ENCODE measurements at regions not wholly inside any gene's neighbourhood (a gene's known extent, or its start where the extent isn't known, plus 50 kb on each side); places are given as distances from the start of the nearest gene placed in this dataset.

GRCh38 chr2:41910126-41910525, 137.7 kb upstream of the PKDCC start:
- TF ChIP-seq, protein P1, sequence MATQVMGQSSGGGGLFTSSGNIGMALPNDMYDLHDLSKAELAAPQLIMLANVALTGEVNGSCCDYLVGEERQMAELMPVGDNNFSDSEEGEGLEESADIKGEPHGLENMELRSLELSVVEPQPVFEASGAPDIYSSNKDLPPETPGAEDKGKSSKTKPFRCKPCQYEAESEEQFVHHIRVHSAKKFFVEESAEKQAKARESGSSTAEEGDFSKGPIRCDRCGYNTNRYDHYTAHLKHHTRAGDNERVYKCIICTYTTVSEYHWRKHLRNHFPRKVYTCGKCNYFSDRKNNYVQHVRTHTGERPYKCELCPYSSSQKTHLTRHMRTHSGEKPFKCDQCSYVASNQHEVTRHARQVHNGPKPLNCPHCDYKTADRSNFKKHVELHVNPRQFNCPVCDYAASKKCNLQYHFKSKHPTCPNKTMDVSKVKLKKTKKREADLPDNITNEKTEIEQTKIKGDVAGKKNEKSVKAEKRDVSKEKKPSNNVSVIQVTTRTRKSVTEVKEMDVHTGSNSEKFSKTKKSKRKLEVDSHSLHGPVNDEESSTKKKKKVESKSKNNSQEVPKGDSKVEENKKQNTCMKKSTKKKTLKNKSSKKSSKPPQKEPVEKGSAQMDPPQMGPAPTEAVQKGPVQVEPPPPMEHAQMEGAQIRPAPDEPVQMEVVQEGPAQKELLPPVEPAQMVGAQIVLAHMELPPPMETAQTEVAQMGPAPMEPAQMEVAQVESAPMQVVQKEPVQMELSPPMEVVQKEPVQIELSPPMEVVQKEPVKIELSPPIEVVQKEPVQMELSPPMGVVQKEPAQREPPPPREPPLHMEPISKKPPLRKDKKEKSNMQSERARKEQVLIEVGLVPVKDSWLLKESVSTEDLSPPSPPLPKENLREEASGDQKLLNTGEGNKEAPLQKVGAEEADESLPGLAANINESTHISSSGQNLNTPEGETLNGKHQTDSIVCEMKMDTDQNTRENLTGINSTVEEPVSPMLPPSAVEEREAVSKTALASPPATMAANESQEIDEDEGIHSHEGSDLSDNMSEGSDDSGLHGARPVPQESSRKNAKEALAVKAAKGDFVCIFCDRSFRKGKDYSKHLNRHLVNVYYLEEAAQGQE (IDR thresholded peaks at IDR 0.05; ENCODE audit: insufficient replicate concordance, low read depth), result no peak
- peaks cover 1% of the 10 kb centered on the region for H3K27me3 ChIP-seq (ENCODE audit: insufficient read depth, poor library complexity, severe bottlenecking)
- H3K27ac ChIP-seq (replicated peaks), result no peak overlapping the region
- DNase-seq (ENCODE audit: low read depth in 1 of 2, low spot score in 1 of 2), result no peak
- H3K4me3 ChIP-seq (replicated peaks; ENCODE audit: insufficient read depth, low read length), result no peak overlapping the region

DNA sequence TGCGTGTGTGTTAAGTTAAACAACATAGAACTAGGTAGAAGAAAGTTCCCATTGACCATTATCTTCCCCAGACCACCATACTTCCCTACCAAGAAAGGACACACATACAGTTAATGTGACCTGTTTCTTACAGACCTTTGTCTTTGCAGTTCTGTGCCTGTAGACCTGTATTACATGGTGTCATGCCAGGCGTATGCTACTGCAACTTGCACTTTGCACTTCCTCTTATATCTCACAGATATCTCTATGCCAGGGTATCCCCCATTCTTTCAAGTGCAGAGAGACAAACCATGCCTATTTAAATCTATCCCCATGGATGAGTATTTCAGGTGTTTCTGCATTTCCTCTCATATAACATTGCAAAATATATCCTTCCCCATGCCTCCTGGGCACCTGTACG, 136.8 kb upstream of the PKDCC start:
- TF ChIP-seq CTCF (IDR thresholded peaks at IDR 0.05; ENCODE audit: insufficient read depth, low read length), result no peak
- peak; percentile 62; the same call in 1 of the 2 replicates for TF ChIP-seq SPI1 (IDR thresholded peaks at IDR 0.05; ENCODE audit: borderline replicate concordance, low read depth)
- Histone ChIP-seq H3K27me3 (ENCODE audit: insufficient read depth, poor library complexity, severe bottlenecking) (no peaks in the 10 kb centered on the region), H3K27ac (replicated peaks) (no peak overlapping the region), H3K4me3 (replicated peaks; ENCODE audit: insufficient read depth, low read length) (no peak overlapping the region)
- no peak for DNase-seq (ENCODE audit: low read depth in 1 of 2, low spot score in 1 of 2)

DNA sequence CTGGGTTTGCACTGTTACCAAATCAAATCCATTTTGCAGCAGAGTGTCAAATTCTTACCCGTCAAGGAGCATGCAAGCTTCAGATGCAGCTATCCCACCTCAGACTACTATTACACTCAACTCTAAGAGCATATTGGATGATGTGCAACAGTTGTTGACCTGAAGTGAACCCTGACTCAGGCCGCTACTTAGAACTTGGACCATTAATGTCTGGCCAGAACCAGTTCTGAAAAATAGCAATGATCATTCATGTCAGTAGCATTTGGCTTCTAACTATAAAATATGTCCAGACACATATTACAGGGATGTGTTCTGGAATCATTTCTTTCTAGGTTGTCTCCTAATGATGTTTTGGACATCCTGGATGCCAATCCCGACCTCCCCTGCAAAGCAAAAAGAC, 135.5 kb upstream of the PKDCC start:
- no peak overlapping the region for H3K27ac ChIP-seq (replicated peaks)
- no peak for TF ChIP-seq POLR2AphosphoS5 (IDR thresholded peaks at IDR 0.05; ENCODE audit: low read depth)
- no peak for TF ChIP-seq CTCF (IDR thresholded peaks at IDR 0.05; ENCODE audit: insufficient read depth, low read length)
- TF ChIP-seq SPI1 (IDR thresholded peaks at IDR 0.05; ENCODE audit: borderline replicate concordance, low read depth), result no peak
- TF ChIP-seq, protein P1 (IDR thresholded peaks at IDR 0.05; ENCODE audit: insufficient replicate concordance, low read depth), result no peak
- no peak for TF ChIP-seq GABPA (IDR thresholded peaks at IDR 0.05; ENCODE audit: low read depth)
- no peaks in the 10 kb centered on the region for H3K27me3 ChIP-seq (ENCODE audit: insufficient read depth, poor library complexity, severe bottlenecking)
- DNase-seq (ENCODE audit: low read depth in 1 of 2, low spot score in 1 of 2), result no peak
- H3K4me3 ChIP-seq (replicated peaks; ENCODE audit: insufficient read depth, low read length), result no peak overlapping the region

- DNase-seq (ENCODE audit: low read depth in 1 of 2, low spot score in 1 of 2), result no peak
- H3K27ac ChIP-seq (replicated peaks), result no peak overlapping the region
- TF ChIP-seq SPI1 (IDR thresholded peaks at IDR 0.05; ENCODE audit: borderline replicate concordance, low read depth), result no peak
- no peak for TF ChIP-seq CTCF (IDR thresholded peaks at IDR 0.05; ENCODE audit: insufficient read depth, low read length)
- TF ChIP-seq POLR2AphosphoS5 (IDR thresholded peaks at IDR 0.05; ENCODE audit: low read depth), result no peak
- TF ChIP-seq, protein P1 (IDR thresholded peaks at IDR 0.05; ENCODE audit: insufficient replicate concordance, low read depth), result no peak
- TF ChIP-seq GABPA (IDR thresholded peaks at IDR 0.05; ENCODE audit: low read depth), result no peak
- H3K27me3 ChIP-seq (ENCODE audit: insufficient read depth, poor library complexity, severe bottlenecking), result no peaks in the 10 kb centered on the region
- H3K4me3 ChIP-seq (replicated peaks; ENCODE audit: insufficient read depth, low read length), result no peak overlapping the region
Observed at GRCh38 chr2:41912776-41913175, 135.0 kb upstream of the PKDCC start.

Measured in HL-60 (cell line).